SK-N-MC (cell line): ENCODE measurements at regions not wholly inside any gene's neighbourhood (a gene's known extent, or its start where the extent isn't known, plus 50 kb on each side); places are given as distances from the start of the nearest gene placed in this dataset.

Source experiments
- EZH2 ChIP-seq: fragments of 200-600 bp; sonication (generic); IDR thresholded peaks from one replicate; pipeline ENCODE4 v1.6.1; 2017; ENCODE audit warnings: antibody characterized with exemption
- POLR2AphosphoS5 ChIP-seq: IDR thresholded peaks from 2 replicates; pipeline ENCODE4 v1.6.1; 2012; ENCODE audit warnings: mild to moderate bottlenecking, low read depth, low read length, borderline replicate concordance

- TF ChIP-seq EZH2 (no peak), POLR2AphosphoS5 (no peak)
These were observed 144.7 kb upstream of the LYZL2 start for GRCh38 chr10:30774261-30774660.
